Mucosa of rectum (tissue), 2 donors: ENCODE measurements at regions not wholly inside any gene's neighbourhood (a gene's known extent, or its start where the extent isn't known, plus 50 kb on each side); places are given as distances from the start of the nearest gene placed in this dataset.

Source experiments
- H3K27ac ChIP-seq, 2 donors: one replicate each; pipeline ENCODE4 v1.7.0; 2013; ENCODE audit warnings: inconsistent platforms in 2 of 2, low read depth in 2 of 2, low read length in 2 of 2
- H3K27me3 ChIP-seq, 2 donors: one replicate each; pipeline ENCODE4 v1.7.0; 2013; ENCODE audit warnings: low read length in 2 of 2; ENCODE audit not compliant: control insufficient read depth in 2 of 2, insufficient read depth in 2 of 2
- H3K36me3 ChIP-seq, 2 donors: one replicate each; pipeline ENCODE4 v1.7.0; 2013; ENCODE audit warnings: low read length in 2 of 2; ENCODE audit not compliant: control insufficient read depth in 2 of 2, insufficient read depth in 2 of 2
- H3K4me1 ChIP-seq, 2 donors: one replicate each; pipeline ENCODE4 v1.7.0; 2013; ENCODE audit warnings: low read length in 2 of 2, mild to moderate bottlenecking in 1 of 2; ENCODE audit not compliant: control insufficient read depth in 2 of 2, insufficient read depth in 2 of 2
- H3K4me3 ChIP-seq, 2 donors: one replicate each; pipeline ENCODE4 v1.7.0; 2013; ENCODE audit warnings: low read length in 2 of 2
- H3K9ac ChIP-seq, 2 donors: one replicate each; pipeline ENCODE4 v1.7.0; 2013; ENCODE audit warnings: low read length in 2 of 2, low read depth in 1 of 2, mild to moderate bottlenecking in 1 of 2
- H3K9me3 ChIP-seq, 2 donors: one replicate each; pipeline ENCODE4 v1.7.0; 2013; ENCODE audit warnings: low read length in 2 of 2; ENCODE audit not compliant: control insufficient read depth in 2 of 2
- donor health status: healthy.
- donor health status: Normal muscosa, but diverticular disease.

- H3K27me3 ChIP-seq, result no peaks in the 10 kb centered on the region
- no peak overlapping the region for H3K9ac ChIP-seq
- H3K36me3 ChIP-seq, result no peaks in the 10 kb centered on the region
- no peaks in the 10 kb centered on the region for H3K4me1 ChIP-seq
- H3K27ac ChIP-seq, result no peak overlapping the region
- H3K4me3 ChIP-seq, result no peak overlapping the region
- H3K9me3 ChIP-seq, result no peaks in the 10 kb centered on the region
These were observed 603.5 kb downstream of the ARL4A start for GRCh38 chr7:13290975-13291374.

- Histone ChIP-seq H3K36me3 (no peaks in the 10 kb centered on the region), H3K27me3 (no peaks in the 10 kb centered on the region), H3K9ac (no peak overlapping the region), H3K4me3 (no peak overlapping the region), H3K9me3 (no peaks in the 10 kb centered on the region), H3K27ac (no peak overlapping the region), H3K4me1 (no peaks in the 10 kb centered on the region)
These were observed 606.0 kb downstream of the ARL4A start for GRCh38 chr7:13293264-13294002.

- Histone ChIP-seq H3K9ac (no peak overlapping the region), H3K27ac (no peak overlapping the region), H3K9me3 (no peaks in the 10 kb centered on the region), H3K27me3 (no peaks in the 10 kb centered on the region), H3K4me3 (no peak overlapping the region), H3K36me3 (no peaks in the 10 kb centered on the region), H3K4me1 (no peaks in the 10 kb centered on the region)
These were observed 619.6 kb downstream of the ARL4A start for GRCh38 chr7:13307040-13307439.

- no peaks in the 10 kb centered on the region for H3K4me1 ChIP-seq
- no peaks in the 10 kb centered on the region for H3K27me3 ChIP-seq
- no peak overlapping the region for H3K4me3 ChIP-seq
- H3K36me3 ChIP-seq, result no peaks in the 10 kb centered on the region
- no peak overlapping the region for H3K9ac ChIP-seq
- peaks cover 0 to 2% of the 10 kb centered on the region in 2 donors for H3K9me3 ChIP-seq
- H3K27ac ChIP-seq, result no peak overlapping the region
These were observed 621.0 kb downstream of the ARL4A start for GRCh38 chr7:13308423-13308822.

GRCh38 chr7:13309535-13309934, 622.1 kb downstream of the ARL4A start:
- peaks cover 0 to 2% of the 10 kb centered on the region in 2 donors for H3K9me3 ChIP-seq
- H3K36me3 ChIP-seq, result no peaks in the 10 kb centered on the region
- no peaks in the 10 kb centered on the region for H3K27me3 ChIP-seq
- H3K4me3 ChIP-seq, result no peak overlapping the region
- H3K4me1 ChIP-seq, result no peaks in the 10 kb centered on the region
- no peak overlapping the region for H3K27ac ChIP-seq
- H3K9ac ChIP-seq, result no peak overlapping the region

- H3K27ac ChIP-seq, result no peak overlapping the region
- no peaks in the 10 kb centered on the region for H3K36me3 ChIP-seq
- no peaks in the 10 kb centered on the region for H3K27me3 ChIP-seq
- no peak overlapping the region for H3K9ac ChIP-seq
- peaks cover 0 to 2% of the 10 kb centered on the region in 2 donors for H3K9me3 ChIP-seq
- H3K4me1 ChIP-seq, result no peaks in the 10 kb centered on the region
- no peak overlapping the region for H3K4me3 ChIP-seq
These were observed 624.9 kb downstream of the ARL4A start for GRCh38 chr7:13312307-13312706.

GRCh38 chr7:13320333-13320732, 632.9 kb downstream of the ARL4A start:
- Histone ChIP-seq H3K4me1 (no peaks in the 10 kb centered on the region), H3K27me3 (no peaks in the 10 kb centered on the region), H3K27ac (no peak overlapping the region)

GRCh38 chr7:13321316-13321715, 633.9 kb downstream of the ARL4A start:
- Histone ChIP-seq H3K27ac (no peak overlapping the region), H3K9ac (no peak overlapping the region), H3K4me3 (no peak overlapping the region), H3K9me3 (no peaks in the 10 kb centered on the region), H3K4me1 (no peaks in the 10 kb centered on the region), H3K27me3 (no peaks in the 10 kb centered on the region), H3K36me3 (no peaks in the 10 kb centered on the region)

More at GRCh38 chr7:13320333-13320732, 632.9 kb downstream of the ARL4A start:
- Histone ChIP-seq H3K4me3 (no peak overlapping the region), H3K9me3 (no peaks in the 10 kb centered on the region), H3K9ac (no peak overlapping the region), H3K36me3 (no peaks in the 10 kb centered on the region)

- H3K4me3 ChIP-seq, result no peak overlapping the region
- H3K27ac ChIP-seq, result no peak overlapping the region
- H3K9ac ChIP-seq, result no peak overlapping the region
- H3K4me1 ChIP-seq, result no peaks in the 10 kb centered on the region
- no peaks in the 10 kb centered on the region for H3K36me3 ChIP-seq
- H3K27me3 ChIP-seq, result no peaks in the 10 kb centered on the region
- no peaks in the 10 kb centered on the region for H3K9me3 ChIP-seq
These were observed 634.7 kb downstream of the ARL4A start for GRCh38 chr7:13322126-13322525.

- H3K9ac ChIP-seq, result no peak overlapping the region
- H3K9me3 ChIP-seq, result no peaks in the 10 kb centered on the region
- no peaks in the 10 kb centered on the region for H3K4me1 ChIP-seq
- H3K4me3 ChIP-seq, result no peak overlapping the region
- no peaks in the 10 kb centered on the region for H3K36me3 ChIP-seq
- H3K27ac ChIP-seq, result no peak overlapping the region
- H3K27me3 ChIP-seq, result no peaks in the 10 kb centered on the region
These were observed 640.2 kb downstream of the ARL4A start for GRCh38 chr7:13327669-13328068.
